GM12878 (cell line): ENCODE measurements at regions not wholly inside any gene's neighbourhood (a gene's known extent, or its start where the extent isn't known, plus 50 kb on each side); places are given as distances from the start of the nearest gene placed in this dataset.
A peak's percentile ranks its signal among the peaks of the same experiment; 100 is the strongest.

Experiments
- ATAC-seq: fragments of 200-7000 bp; cut with Tn5 transposase; 3 replicates; pipeline ENCODE4 v1.9.1; 2020; ENCODE audit warnings: mild to moderate bottlenecking, moderate library complexity
- BruUV-seq: library from RNA; stranded (reverse); fragments of 400-500 nt; replicated peaks from 2 replicates; lab custom pipeline; 2021; lab: Mats Ljungman, UMichigan
- CTCF ChIA-PET: fragments of 300-600 bp; sonication (Branson Sonifier 250); formaldehyde crosslinking; extraction: SDS; loops from one replicate; lab custom pipeline; 2021; ENCODE audit warnings: inconsistent platforms; lab: Yijun Ruan, JAX
- POLR2A ChIA-PET: fragments of 350-600 bp; formaldehyde crosslinking; extraction: SDS; loops from one replicate; lab custom pipeline; 2021; ENCODE audit warnings: inconsistent platforms; lab: Charles Lee
- RAD21 ChIA-PET: fragments of 300-600 bp; sonication (Branson Sonifier 250); formaldehyde crosslinking; loops from one replicate; lab custom pipeline; 2023; ENCODE audit warnings: antibody characterized with exemption; ENCODE audit not compliant: unreplicated experiment; lab: Charles Lee
- SMC1A ChIA-PET: fragments of 300-600 bp; sonication (Branson Sonifier 250); formaldehyde crosslinking; loops from one replicate; lab custom pipeline; 2023; ENCODE audit not compliant: unreplicated experiment, uncharacterized antibody; lab: Charles Lee
- DNase-seq: peaks from one replicate; pipeline ENCODE4 v3.0.0-alpha.2; 2011; ENCODE audit warnings: low read depth, low spot score
- FAIRE-seq: peaks from 3 replicates; lab custom pipeline; 2011; peaks lifted over from hg19 to GRCh38; lab: Jason Lieb, UNC
- H2AFZ ChIP-seq: 2 replicates; pipeline ENCODE4 v1.6.0; 2011; ENCODE audit warnings: low read depth, low read length, control low read depth; ENCODE audit not compliant: control insufficient read depth
- H3K27ac ChIP-seq: 2 replicates; pipeline ENCODE4 v1.5.1; 2011; ENCODE audit warnings: control low read depth; ENCODE audit not compliant: control insufficient read depth, insufficient read depth
- H3K27me3 ChIP-seq, 2 experiments: replicated peaks in 1 of 2; 2 replicates each; pipeline versions ENCODE4 v1.6.0 to v1.6.1; 2011; ENCODE audit warnings: low read length in 1 of 2; ENCODE audit not compliant: control insufficient read depth in 2 of 2, insufficient read depth in 2 of 2
- H3K36me3 ChIP-seq, 2 experiments: 2 replicates each; pipeline ENCODE4 v1.5.1; 2011; ENCODE audit warnings: low read length in 1 of 2; ENCODE audit not compliant: control insufficient read depth in 2 of 2, insufficient read depth in 2 of 2
- H3K4me1 ChIP-seq: 2 replicates; pipeline ENCODE4 v1.6.1; 2011; ENCODE audit warnings: mild to moderate bottlenecking, low read length, moderate library complexity, mixed read lengths; ENCODE audit not compliant: control insufficient read depth, insufficient read depth
- H3K4me2 ChIP-seq: 2 replicates; pipeline ENCODE4 v1.6.0; 2011; ENCODE audit warnings: control low read depth; ENCODE audit not compliant: control insufficient read depth, insufficient read depth
- H3K4me3 ChIP-seq: fragments of 200-600 bp; sonication (generic); 2 replicates; pipeline ENCODE4 v1.5.1; 2016
- H3K79me2 ChIP-seq: 2 replicates; pipeline ENCODE4 v1.6.0; 2011; ENCODE audit warnings: low read length; ENCODE audit not compliant: control insufficient read depth, insufficient read depth
- H3K9ac ChIP-seq: 2 replicates; pipeline ENCODE4 v1.8.0; 2011; ENCODE audit warnings: low read length, control low read depth, mixed read lengths; ENCODE audit not compliant: control insufficient read depth, insufficient read depth
- H3K9me3 ChIP-seq: replicated peaks from 3 replicates; pipeline ENCODE4 v1.5.1; 2011; ENCODE audit warnings: mild to moderate bottlenecking, low read length; ENCODE audit not compliant: control insufficient read depth, insufficient read depth
- H4K20me1 ChIP-seq: 2 replicates; pipeline ENCODE4 v1.6.0; 2011; ENCODE audit not compliant: control insufficient read depth, insufficient read depth
- BCLAF1 ChIP-seq: fragments of 450-650 bp; IDR thresholded peaks from 2 replicates; pipeline ENCODE4 v1.6.1; 2017; ENCODE audit warnings: antibody characterized with exemption, mild to moderate bottlenecking, moderate library complexity
- EED ChIP-seq: sonication (generic); IDR thresholded peaks from 2 replicates; pipeline ENCODE4 v1.6.1; 2016; ENCODE audit warnings: antibody characterized with exemption, low read depth
- IKZF1 ChIP-seq: fragments of 450-650 bp; conservative IDR thresholded peaks from 2 replicates; pipeline ENCODE4 v1.6.1; 2017; ENCODE audit warnings: antibody characterized with exemption, mild to moderate bottlenecking
- IRF5 ChIP-seq: fragments of 450-650 bp; IDR thresholded peaks from 2 replicates; pipeline ENCODE4 v1.6.1; 2017; ENCODE audit warnings: borderline replicate concordance
- RELB ChIP-seq: fragments of 450-650 bp; IDR thresholded peaks from 2 replicates; pipeline ENCODE4 v1.6.1; 2017; ENCODE audit warnings: low read depth, mild to moderate bottlenecking, moderate library complexity
- SPI1 ChIP-seq: IDR thresholded peaks from 2 replicates; pipeline ENCODE4 v1.6.1; 2011; ENCODE audit warnings: low read depth, mild to moderate bottlenecking, low read length, moderate library complexity, borderline replicate concordance; ENCODE audit not compliant: insufficient read depth
- WGBS: methylation state at CpG from one replicate; pipeline ENCODE4 v1.1.6; 2016; ENCODE audit warnings: low lambda C conversion rate; ENCODE audit not compliant: insufficient replicate concordance, insufficient coverage; ENCODE audit errors: missing lambda C conversion rate; 5-methylcytosine and 5-hydroxymethylcytosine counted together
- in situ Hi-C: fragments of 300-500 bp; cut with MboI; formaldehyde crosslinking; loops from 9 replicates; pipeline ENCODE4 v1.14.3; 2018; ENCODE audit warnings: mixed read lengths
- intact Hi-C: fragments of 100-400 bp; cut with micrococcal nuclease; formaldehyde crosslinking; loops from one replicate; pipeline ENCODE4 v1.14.2; 2022; ENCODE audit not compliant: unreplicated experiment

- Histone ChIP-seq H4K20me1 (no peaks in the 10 kb centered on the region), H3K36me3 (no peaks in the 10 kb centered on the region), H2AFZ (no peak overlapping the region), H3K4me3 (no peak overlapping the region), H3K27ac (no peak overlapping the region), H3K4me1 (no peaks in the 10 kb centered on the region), H3K27me3 (no peaks in the 10 kb centered on the region), H3K9ac (no peak overlapping the region), H3K9me3 (no peaks in the 10 kb centered on the region), H3K4me2 (no peak overlapping the region), H3K79me2 (no peaks in the 10 kb centered on the region)
- intact Hi-C loops: no loop called here
- DNase-seq (no peak), ATAC-seq (no peak), FAIRE-seq (no peak)
- in situ Hi-C loops: no loop called here
- TF ChIP-seq SPI1 (peak; percentile 57), IRF5 (no peak)
- ChIA-PET SMC1A (interaction anchor here (1.4 to 1.5 kb wide), 2 partner anchors 15 to 18 kb away, joined by 3 read pairs; no protein-coding TSS in a partner anchor), CTCF (no interaction called here), POLR2A (no interaction called here), RAD21 (interaction anchor here (1.4 kb wide), 1 partner anchor 18 kb away, joined by 3 read pairs; no protein-coding TSS in a partner anchor)
- WGBS: 4% methylated on average over 1 of the region's 1 CpG
- no TSS peak for BruUV-seq
Observed at GRCh38 chr10:64257704-64258103, 736.5 kb downstream of the REEP3 start.

GRCh38 chr10:64261092-64261491 lies 739.9 kb downstream of the REEP3 start:
- POLR2A ChIA-PET: interaction anchor here (1.1 to 2.1 kb wide), 3 partner anchors 8 to 15 kb away, joined by 3 to 5 read pairs (median 3); no protein-coding TSS in a partner anchor
- no peaks in the 10 kb centered on the region for H4K20me1 ChIP-seq
- intact Hi-C loops: no loop called here
- FAIRE-seq: no peak
- no peak overlapping the region for H2AFZ ChIP-seq
- TF ChIP-seq BCLAF1 (no peak), IKZF1 (peak; percentile 40), RELB (peak; percentile 31; the same call in 1 of the 2 replicates), EED (0 out of 2 replicates have a peak, but pooled peaks have one; percentile 28)
- H3K36me3 ChIP-seq: no peaks in the 10 kb centered on the region
- H3K4me2 ChIP-seq: no peak overlapping the region
- no peaks in the 10 kb centered on the region for H3K9me3 ChIP-seq
- no peaks in the 10 kb centered on the region for H3K27me3 ChIP-seq
- in situ Hi-C loops: no loop called here
- RAD21 ChIA-PET: interaction anchor here (0.5 to 2.7 kb wide), 4 partner anchors 9 to 997 kb away, joined by 3 to 12 read pairs (median 6); no protein-coding TSS in a partner anchor
- CTCF ChIA-PET: interaction anchor here (0.8 to 1.1 kb wide), 4 partner anchors 11 to 220 kb away, joined by 3 to 5 read pairs (median 4); no protein-coding TSS in a partner anchor
- H3K4me1 ChIP-seq: no peaks in the 10 kb centered on the region
- peak overlapping the region; percentile 27 for H3K27ac ChIP-seq
- peak; percentile 93 for ATAC-seq
- SMC1A ChIA-PET: interaction anchor here (0.7 to 1.6 kb wide), 4 partner anchors 9 to 92 kb away, joined by 3 to 9 read pairs (median 4); no protein-coding TSS in a partner anchor
- no peaks in the 10 kb centered on the region for H3K79me2 ChIP-seq
- no TSS peak for BruUV-seq
- H3K9ac ChIP-seq: no peak overlapping the region
- H3K4me3 ChIP-seq: no peak overlapping the region
- peak; percentile 12 for DNase-seq
